Stimulated activated CD4-positive, alpha-beta T cell treated with anti-CD3 and anti-CD28 coated beads, TNF-alpha, amount 100 ng/mL, for 24 hours (primary cell): ENCODE measurements at regions not wholly inside any gene's neighbourhood (a gene's known extent, or its start where the extent isn't known, plus 50 kb on each side); places are given as distances from the start of the nearest gene placed in this dataset.

Source experiments
- DNase-seq, 3 experiments: peaks; one replicate each; pipeline ENCODE4 v3.0.0-alpha.2; 2020; ENCODE audit warnings: low read depth in 3 of 3

- DNase-seq: no peak
These were observed 647.0 kb downstream of the PLPP3 start for GRCh38 chr1:55932402-55932801.

- no peak for DNase-seq
These were observed 648.1 kb downstream of the PLPP3 start for GRCh38 chr1:55931081-55931940.

GRCh38 chr1:55929652-55930051 is 649.7 kb downstream of the PLPP3 start:
- no peak for DNase-seq

- DNase-seq: no peak
These were observed 650.8 kb downstream of the PLPP3 start for GRCh38 chr1:55928576-55928975.

- no peak for DNase-seq
These were observed 651.6 kb downstream of the PLPP3 start for GRCh38 chr1:55927702-55928290.

- DNase-seq: no peak
These were observed 652.4 kb downstream of the PLPP3 start for GRCh38 chr1:55926906-55927471.

GRCh38 chr1:55916907-55917306 is 662.5 kb downstream of the PLPP3 start:
- no peak for DNase-seq

GRCh38 chr1:55916481-55916880 is 662.9 kb downstream of the PLPP3 start:
- no peak for DNase-seq

GRCh38 chr1:55913565-55913964 is 665.8 kb downstream of the PLPP3 start:
- DNase-seq: no peak

GRCh38 chr1:55912438-55912837 is 666.9 kb downstream of the PLPP3 start:
- DNase-seq: no peak

- DNase-seq: no peak
These were observed 674.8 kb downstream of the PLPP3 start for GRCh38 chr1:55904541-55904940.

- DNase-seq: no peak
These were observed 681.2 kb downstream of the PLPP3 start for GRCh38 chr1:55898181-55898580.

- no peak for DNase-seq
These were observed 681.0 kb upstream of the USP24 start for GRCh38 chr1:55896210-55896609.

GRCh38 chr1:55894521-55894920 is 679.4 kb upstream of the USP24 start:
- DNase-seq: no peak

- DNase-seq: no peak
These were observed 678.0 kb upstream of the USP24 start for GRCh38 chr1:55893155-55893554.

- no peak for DNase-seq
These were observed 673.6 kb upstream of the USP24 start for GRCh38 chr1:55888685-55889317.

- DNase-seq: no peak
These were observed 671.9 kb upstream of the USP24 start for GRCh38 chr1:55886856-55887712.

GRCh38 chr1:55885619-55886018 is 670.5 kb upstream of the USP24 start:
- DNase-seq: no peak

- DNase-seq: no peak
These were observed 667.8 kb upstream of the USP24 start for GRCh38 chr1:55882931-55883330.

- no peak for DNase-seq
These were observed 664.2 kb upstream of the USP24 start for GRCh38 chr1:55879346-55879745.

GRCh38 chr1:55877437-55878232 is 662.5 kb upstream of the USP24 start:
- DNase-seq: no peak
